ENCODE measurements at regions not wholly inside any gene's neighbourhood (a gene's known extent, or its start where the extent isn't known, plus 50 kb on each side); places are given as distances from the start of the nearest gene placed in this dataset.
"Not testable (repeated sequence)": the region's sequence is repeated elsewhere in the genome, so short reads cannot be mapped to it uniquely, and the experiment has no call there.

DNA sequence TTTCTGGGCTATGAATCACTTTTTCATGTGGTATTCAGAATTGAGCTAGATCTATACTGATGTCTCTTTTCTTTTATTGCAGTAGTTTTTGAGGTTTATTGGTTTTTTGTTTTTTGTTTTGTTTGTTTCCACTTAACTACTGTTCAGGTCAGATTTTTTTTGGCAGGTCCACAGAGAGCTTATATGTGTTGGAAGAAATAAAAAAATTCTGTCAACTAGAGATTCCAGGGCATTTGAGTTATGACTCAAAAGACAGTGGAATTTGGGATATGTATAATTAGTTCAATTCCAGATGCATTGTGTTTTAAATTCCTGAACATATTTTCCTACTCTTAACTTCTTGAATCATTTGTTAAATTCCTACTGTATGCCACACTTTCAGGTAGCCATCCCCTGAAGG, 727.2 kb downstream of the SI start:
- H3K9me1 ChIP-seq (replicated peaks; ENCODE audit: control insufficient read depth, extremely low read depth, insufficient read depth, low read length), result no peaks in the 10 kb centered on the region

DNA sequence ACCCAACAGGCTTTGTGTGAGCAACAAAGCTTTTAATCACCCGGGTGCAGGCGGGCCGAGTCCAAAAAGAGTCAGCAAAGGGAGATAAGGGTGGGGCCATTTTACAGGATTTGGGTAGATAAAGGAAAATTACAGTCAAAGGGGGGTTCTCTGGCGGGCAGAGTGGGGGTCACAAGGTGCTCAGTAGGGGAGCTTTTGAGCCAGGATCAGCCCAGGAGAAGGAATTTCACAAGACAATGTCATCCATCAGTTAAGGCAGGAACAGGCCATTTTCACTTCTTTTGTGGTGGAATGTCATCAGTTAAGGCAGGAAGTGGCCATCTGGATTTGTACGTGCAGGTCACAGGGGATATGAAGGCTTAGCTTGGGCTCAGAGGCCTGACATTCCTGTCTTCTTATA, 736.1 kb downstream of the SI start:
- H3K27me3 ChIP-seq (ENCODE audit: control insufficient read depth in 2 of 2, insufficient read depth in 2 of 2, low read length in 2 of 2); H3K27ac ChIP-seq (ENCODE audit: insufficient read depth, low read depth, low read length); BruUV-seq (replicated peaks); H3K4me3 ChIP-seq (replicated peaks in 1 of 3; ENCODE audit: insufficient read depth in 1 of 3, low read depth in 1 of 3, low read length in 3 of 3); H4K20me1 ChIP-seq (replicated peaks; ENCODE audit: control insufficient read depth, extremely low read depth, insufficient read depth, low read length); H3K36me3 ChIP-seq (ENCODE audit: control insufficient read depth in 2 of 2, extremely low read depth in 1 of 2, insufficient read depth in 2 of 2, low read length in 2 of 2); POLR2A ChIA-PET; intact Hi-C loops (cut with micrococcal nuclease); H3K9ac ChIP-seq (replicated peaks; ENCODE audit: extremely low read depth, insufficient read depth, low read length); CTCF ChIA-PET; DNase-seq (ENCODE audit: low read depth, low spot score); FAIRE-seq; H3K4me1 ChIP-seq (ENCODE audit: control insufficient read depth, extremely low read depth, insufficient read depth, low read length); H3K9me3 ChIP-seq (replicated peaks; ENCODE audit: control insufficient read depth, insufficient read depth, low read length); H3K79me2 ChIP-seq (ENCODE audit: control insufficient read depth, insufficient read depth, low read length); H3K4me2 ChIP-seq (ENCODE audit: insufficient read depth, low read length); H2AFZ ChIP-seq (ENCODE audit: low read depth, low read length); H3K9me1 ChIP-seq (replicated peaks; ENCODE audit: control insufficient read depth, extremely low read depth, insufficient read depth, low read length); dilution Hi-C loops (cut with MboI; ENCODE audit: extremely low pct_ligation_motif_present, low sequenced_read_pairs): not testable (repeated sequence)

More for the DNA sequence above, 727.2 kb downstream of the SI start:
- ChIA-PET POLR2A (no interaction called here), CTCF (no interaction called here)
- Histone ChIP-seq H3K27me3 (ENCODE audit: control insufficient read depth in 2 of 2, insufficient read depth in 2 of 2, low read length in 2 of 2) (no peaks in the 10 kb centered on the region), H3K4me1 (ENCODE audit: control insufficient read depth, extremely low read depth, insufficient read depth, low read length) (no peaks in the 10 kb centered on the region), H3K27ac (ENCODE audit: insufficient read depth, low read depth, low read length) (no peak overlapping the region), H3K4me3 (replicated peaks in 1 of 3; ENCODE audit: insufficient read depth in 1 of 3, low read depth in 1 of 3, low read length in 3 of 3) (no peak overlapping the region), H4K20me1 (replicated peaks; ENCODE audit: control insufficient read depth, extremely low read depth, insufficient read depth, low read length) (no peaks in the 10 kb centered on the region), H3K79me2 (ENCODE audit: control insufficient read depth, insufficient read depth, low read length) (no peaks in the 10 kb centered on the region), H3K4me2 (ENCODE audit: insufficient read depth, low read length) (no peak overlapping the region), H3K36me3 (ENCODE audit: control insufficient read depth in 2 of 2, extremely low read depth in 1 of 2, insufficient read depth in 2 of 2, low read length in 2 of 2) (no peaks in the 10 kb centered on the region), H3K9ac (replicated peaks; ENCODE audit: extremely low read depth, insufficient read depth, low read length) (no peak overlapping the region), H3K9me3 (replicated peaks; ENCODE audit: control insufficient read depth, insufficient read depth, low read length) (peaks cover 1% of the 10 kb centered on the region), H2AFZ (ENCODE audit: low read depth, low read length) (no peak overlapping the region)
- DNase-seq (ENCODE audit: low read depth, low spot score), result no peak
- TF ChIP-seq POLR2AphosphoS5 (IDR thresholded peaks at IDR 0.05; ENCODE audit: insufficient read depth, low read depth, low read length) (no peak), JUN (IDR thresholded peaks at IDR 0.05; ENCODE audit: borderline replicate concordance, insufficient read depth, insufficient read length, low read depth) (no peak), POLR2A (IDR thresholded peaks at IDR 0.05; ENCODE audit: low read depth, low read length) (no peak), FOS (IDR thresholded peaks at IDR 0.05; ENCODE audit: borderline replicate concordance, insufficient read depth, low read length) (no peak), MYC (IDR thresholded peaks at IDR 0.05; ENCODE audit: low read depth, low read length) (no peak), EZH2 (IDR thresholded peaks at IDR 0.05; ENCODE audit: borderline replicate concordance, low read depth, low read length, severe bottlenecking) (no peak), GATA2 (IDR thresholded peaks at IDR 0.05; ENCODE audit: insufficient read depth, insufficient read length, low read depth, low read length) (no peak)
- TF ChIP-seq, protein P1, sequence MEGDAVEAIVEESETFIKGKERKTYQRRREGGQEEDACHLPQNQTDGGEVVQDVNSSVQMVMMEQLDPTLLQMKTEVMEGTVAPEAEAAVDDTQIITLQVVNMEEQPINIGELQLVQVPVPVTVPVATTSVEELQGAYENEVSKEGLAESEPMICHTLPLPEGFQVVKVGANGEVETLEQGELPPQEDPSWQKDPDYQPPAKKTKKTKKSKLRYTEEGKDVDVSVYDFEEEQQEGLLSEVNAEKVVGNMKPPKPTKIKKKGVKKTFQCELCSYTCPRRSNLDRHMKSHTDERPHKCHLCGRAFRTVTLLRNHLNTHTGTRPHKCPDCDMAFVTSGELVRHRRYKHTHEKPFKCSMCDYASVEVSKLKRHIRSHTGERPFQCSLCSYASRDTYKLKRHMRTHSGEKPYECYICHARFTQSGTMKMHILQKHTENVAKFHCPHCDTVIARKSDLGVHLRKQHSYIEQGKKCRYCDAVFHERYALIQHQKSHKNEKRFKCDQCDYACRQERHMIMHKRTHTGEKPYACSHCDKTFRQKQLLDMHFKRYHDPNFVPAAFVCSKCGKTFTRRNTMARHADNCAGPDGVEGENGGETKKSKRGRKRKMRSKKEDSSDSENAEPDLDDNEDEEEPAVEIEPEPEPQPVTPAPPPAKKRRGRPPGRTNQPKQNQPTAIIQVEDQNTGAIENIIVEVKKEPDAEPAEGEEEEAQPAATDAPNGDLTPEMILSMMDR (IDR thresholded peaks at IDR 0.05; ENCODE audit: extremely low read depth in 1 of 2, insufficient read depth in 1 of 2, low read depth in 1 of 2, low read length in 2 of 2), result no peak
- TF ChIP-seq, protein P2, sequence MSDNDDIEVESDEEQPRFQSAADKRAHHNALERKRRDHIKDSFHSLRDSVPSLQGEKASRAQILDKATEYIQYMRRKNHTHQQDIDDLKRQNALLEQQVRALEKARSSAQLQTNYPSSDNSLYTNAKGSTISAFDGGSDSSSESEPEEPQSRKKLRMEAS (IDR thresholded peaks at IDR 0.05; ENCODE audit: insufficient read depth, insufficient read length), result no peak
- BruUV-seq (replicated peaks), result no TSS peak
- intact Hi-C loops (cut with micrococcal nuclease) (no loop called here), dilution Hi-C loops (cut with MboI; ENCODE audit: extremely low pct_ligation_motif_present, low sequenced_read_pairs) (no loop called here)
- FAIRE-seq, result no peak

All from endothelial cell of umbilical vein (primary cell).